ENCODE measurements at regions not wholly inside any gene's neighbourhood (a gene's known extent, or its start where the extent isn't known, plus 50 kb on each side); places are given as distances from the start of the nearest gene placed in this dataset.

DNA sequence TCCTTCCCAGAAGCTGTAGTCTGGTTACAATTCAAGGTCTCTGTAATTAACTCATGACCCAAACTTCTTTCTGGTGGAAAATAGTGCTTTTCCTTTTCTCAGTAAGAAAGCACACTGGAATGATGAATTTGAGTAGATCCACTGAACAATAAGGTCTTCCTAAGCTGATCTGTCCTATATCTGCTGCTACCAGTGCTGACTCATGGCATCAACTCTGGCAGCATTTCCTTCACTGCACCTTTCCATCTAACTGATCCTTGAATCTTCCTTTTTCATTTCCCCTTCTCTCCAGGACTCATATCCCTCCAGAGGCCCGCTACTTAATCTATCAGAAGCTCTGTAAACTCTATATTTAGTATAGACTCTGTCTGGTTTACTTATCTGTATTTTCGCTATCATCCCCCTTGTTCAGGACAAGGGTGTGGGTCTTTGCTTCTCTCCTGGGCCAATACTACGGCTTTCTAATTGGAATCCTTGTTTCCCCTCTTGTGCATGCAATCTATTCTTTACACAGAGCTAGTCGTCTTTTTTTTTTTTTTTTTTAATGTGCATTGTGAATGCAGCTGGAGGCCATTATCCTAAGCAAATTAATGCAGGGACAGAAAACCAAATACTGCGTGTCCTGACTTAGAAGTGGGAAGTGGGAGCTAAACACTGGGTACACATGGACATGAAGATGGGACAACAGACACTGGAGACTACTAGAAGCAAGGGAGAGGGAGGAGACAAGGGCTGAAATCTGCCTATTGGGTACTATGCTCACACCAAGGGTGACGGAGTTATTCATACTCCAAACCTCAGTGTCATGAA is 192.2 kb upstream of the RPS23 start:
- Histone ChIP-seq H3K36me3 (ENCODE audit: control insufficient read depth in 4 of 4, insufficient read depth in 4 of 4, low read length in 4 of 4) (no peaks in the 10 kb centered on the region), H3K4me1 (ENCODE audit: control insufficient read depth in 5 of 5, insufficient read depth in 5 of 5, low read length in 5 of 5) (no peaks in the 10 kb centered on the region), H3K27ac (ENCODE audit: low read depth in 1 of 2, low read length in 1 of 2) (no peak overlapping the region), H3K9ac (ENCODE audit: insufficient read depth in 1 of 2, low read length in 2 of 2) (no peak overlapping the region), H3K9me3 (ENCODE audit: control insufficient read depth in 4 of 4, insufficient read depth in 3 of 4, low read length in 3 of 4) (no peaks in the 10 kb centered on the region), H3K4me3 (no peak overlapping the region), H3K27me3 (ENCODE audit: control insufficient read depth in 3 of 3, insufficient read depth in 3 of 3, low read length in 2 of 3) (no peaks in the 10 kb centered on the region)
- no peak for DNase-seq
- WGBS, 2 donors: 84 to 87% methylated on average over 6 of the region's 6 CpGs
- ATAC-seq (ENCODE audit: insufficient read depth, low FRiP score): no peak
- TF ChIP-seq, protein P1, sequence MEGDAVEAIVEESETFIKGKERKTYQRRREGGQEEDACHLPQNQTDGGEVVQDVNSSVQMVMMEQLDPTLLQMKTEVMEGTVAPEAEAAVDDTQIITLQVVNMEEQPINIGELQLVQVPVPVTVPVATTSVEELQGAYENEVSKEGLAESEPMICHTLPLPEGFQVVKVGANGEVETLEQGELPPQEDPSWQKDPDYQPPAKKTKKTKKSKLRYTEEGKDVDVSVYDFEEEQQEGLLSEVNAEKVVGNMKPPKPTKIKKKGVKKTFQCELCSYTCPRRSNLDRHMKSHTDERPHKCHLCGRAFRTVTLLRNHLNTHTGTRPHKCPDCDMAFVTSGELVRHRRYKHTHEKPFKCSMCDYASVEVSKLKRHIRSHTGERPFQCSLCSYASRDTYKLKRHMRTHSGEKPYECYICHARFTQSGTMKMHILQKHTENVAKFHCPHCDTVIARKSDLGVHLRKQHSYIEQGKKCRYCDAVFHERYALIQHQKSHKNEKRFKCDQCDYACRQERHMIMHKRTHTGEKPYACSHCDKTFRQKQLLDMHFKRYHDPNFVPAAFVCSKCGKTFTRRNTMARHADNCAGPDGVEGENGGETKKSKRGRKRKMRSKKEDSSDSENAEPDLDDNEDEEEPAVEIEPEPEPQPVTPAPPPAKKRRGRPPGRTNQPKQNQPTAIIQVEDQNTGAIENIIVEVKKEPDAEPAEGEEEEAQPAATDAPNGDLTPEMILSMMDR (IDR thresholded peaks at IDR 0.05; ENCODE audit: control extremely low read depth, extremely low read depth): no peak

DNA sequence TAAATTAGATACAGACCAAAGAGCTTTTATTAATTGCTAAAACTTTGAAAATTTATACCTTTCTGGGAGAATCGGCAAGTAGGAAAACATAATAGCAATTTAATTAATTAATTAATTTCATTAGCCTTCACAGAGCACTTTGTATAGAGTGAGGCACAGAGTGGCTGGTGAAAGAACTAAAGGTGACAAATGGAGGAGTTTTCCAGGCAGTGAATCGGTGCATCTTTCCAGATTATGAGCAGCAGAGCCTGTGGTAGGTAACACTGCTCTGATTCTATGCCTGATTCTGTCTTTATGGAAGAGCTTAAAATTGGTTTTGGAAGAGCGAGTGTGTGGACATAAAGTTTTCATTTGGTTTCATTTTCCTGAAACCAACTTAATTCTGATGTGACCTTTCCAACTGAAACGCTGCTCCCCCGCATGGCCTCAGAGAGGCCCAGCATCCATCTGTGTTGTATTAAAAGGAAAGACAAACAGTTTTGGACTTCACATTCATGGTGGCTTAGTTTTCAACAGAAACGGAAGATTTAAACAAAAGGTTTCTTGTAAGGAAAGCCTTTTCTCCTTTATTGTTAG is 188.9 kb upstream of the RPS23 start:
- DNase-seq (no peak), ATAC-seq (ENCODE audit: insufficient read depth, low FRiP score) (no peak)
- Histone ChIP-seq H3K27me3 (ENCODE audit: control insufficient read depth in 3 of 3, insufficient read depth in 3 of 3, low read length in 2 of 3) (no peaks in the 10 kb centered on the region), H3K9me3 (ENCODE audit: control insufficient read depth in 4 of 4, insufficient read depth in 3 of 4, low read length in 3 of 4) (peaks cover 0 to 4% (median 0%) of the 10 kb centered on the region in 4 donors), H3K9ac (ENCODE audit: insufficient read depth in 1 of 2, low read length in 2 of 2) (no peak overlapping the region), H3K27ac (ENCODE audit: low read depth in 1 of 2, low read length in 1 of 2) (no peak overlapping the region), H3K4me1 (ENCODE audit: control insufficient read depth in 5 of 5, insufficient read depth in 5 of 5, low read length in 5 of 5) (no peaks in the 10 kb centered on the region), H3K36me3 (ENCODE audit: control insufficient read depth in 4 of 4, insufficient read depth in 4 of 4, low read length in 4 of 4) (no peaks in the 10 kb centered on the region), H3K4me3 (no peak overlapping the region)
- TF ChIP-seq, protein P1 (IDR thresholded peaks at IDR 0.05; ENCODE audit: control extremely low read depth, extremely low read depth): no peak
- 93 to 96% methylated on average over 6 of the region's 6 CpGs for WGBS, 2 donors

DNA sequence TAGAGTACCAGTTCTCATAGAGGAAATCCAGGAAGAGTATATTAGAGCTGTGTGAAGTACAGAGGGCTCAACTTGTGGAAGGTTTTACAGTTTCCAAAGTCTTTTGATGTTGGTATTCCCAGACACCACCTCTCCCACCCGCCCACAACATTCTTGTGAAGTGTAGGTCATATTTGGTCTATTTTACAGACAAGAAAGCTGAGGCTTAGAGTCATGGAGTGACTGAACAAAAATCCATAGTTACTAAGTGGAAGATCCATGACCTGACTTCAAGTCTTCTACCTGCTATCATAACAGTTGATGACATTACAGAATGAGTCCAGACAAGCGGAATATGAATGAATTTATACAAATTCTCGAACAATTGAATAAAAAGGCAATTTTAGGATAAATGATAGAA is 187.1 kb upstream of the RPS23 start:
- Histone ChIP-seq H3K27me3 (ENCODE audit: control insufficient read depth in 3 of 3, insufficient read depth in 3 of 3, low read length in 2 of 3) (no peaks in the 10 kb centered on the region), H3K9me3 (ENCODE audit: control insufficient read depth in 4 of 4, insufficient read depth in 3 of 4, low read length in 3 of 4) (peaks cover 0 to 4% (median 0%) of the 10 kb centered on the region in 4 donors), H3K4me3 (no peak overlapping the region), H3K36me3 (ENCODE audit: control insufficient read depth in 4 of 4, insufficient read depth in 4 of 4, low read length in 4 of 4) (no peaks in the 10 kb centered on the region), H3K27ac (ENCODE audit: low read depth in 1 of 2, low read length in 1 of 2) (no peak overlapping the region), H3K9ac (ENCODE audit: insufficient read depth in 1 of 2, low read length in 2 of 2) (no peak overlapping the region), H3K4me1 (ENCODE audit: control insufficient read depth in 5 of 5, insufficient read depth in 5 of 5, low read length in 5 of 5) (no peaks in the 10 kb centered on the region)
- TF ChIP-seq, protein P1 (IDR thresholded peaks at IDR 0.05; ENCODE audit: control extremely low read depth, extremely low read depth): no peak
- no peak for DNase-seq
- no peak for ATAC-seq (ENCODE audit: insufficient read depth, low FRiP score)
- WGBS, 2 donors: 93 to 95% methylated on average over 3 of the region's 3 CpGs
